HL-60 (cell line): ENCODE measurements at regions not wholly inside any gene's neighbourhood (a gene's known extent, or its start where the extent isn't known, plus 50 kb on each side); places are given as distances from the start of the nearest gene placed in this dataset.

Experiments
- DNase-seq, 2 experiments: peaks; one replicate each; pipeline ENCODE4 v3.0.0-alpha.2; 2010 to 2020; ENCODE audit warnings: low read depth in 1 of 2, low spot score in 1 of 2
- H3K27ac ChIP-seq: fragments of 250-450 bp; sonication (Bioruptor Pico); replicated peaks from 2 replicates; pipeline ENCODE4 v1.5.1; 2020; ENCODE audit warnings: mild to moderate bottlenecking, moderate library complexity
- H3K27me3 ChIP-seq: fragments of 250-450 bp; sonication (Bioruptor Pico); 2 replicates; pipeline ENCODE4 v1.5.1; 2021; ENCODE audit warnings: mild to moderate bottlenecking, moderate library complexity; ENCODE audit not compliant: insufficient read depth, poor library complexity, severe bottlenecking
- H3K4me3 ChIP-seq: replicated peaks from 2 replicates; pipeline ENCODE4 v1.5.1; 2011; ENCODE audit warnings: mild to moderate bottlenecking, control low read depth, low read length; ENCODE audit not compliant: insufficient read depth
- GABPA ChIP-seq: IDR thresholded peaks from 2 replicates; pipeline ENCODE4 v1.6.1; 2012; ENCODE audit warnings: low read depth
- POLR2AphosphoS5 ChIP-seq: IDR thresholded peaks from 2 replicates; pipeline ENCODE4 v1.6.1; 2012; ENCODE audit warnings: low read depth
- REST ChIP-seq: IDR thresholded peaks from 2 replicates; pipeline ENCODE4 v1.6.1; 2012; ENCODE audit warnings: low read depth; ENCODE audit not compliant: insufficient replicate concordance
- SPI1 ChIP-seq: IDR thresholded peaks from 2 replicates; pipeline ENCODE4 v1.6.1; 2012; ENCODE audit warnings: low read depth, mild to moderate bottlenecking, borderline replicate concordance
- TF ChIP-seq, protein P1 (sequence below): IDR thresholded peaks from one replicate; pipeline ENCODE4 v1.5.1; 2011; ENCODE audit warnings: low read length, control low read depth, inconsistent platforms; ENCODE audit not compliant: insufficient read depth

DNA sequence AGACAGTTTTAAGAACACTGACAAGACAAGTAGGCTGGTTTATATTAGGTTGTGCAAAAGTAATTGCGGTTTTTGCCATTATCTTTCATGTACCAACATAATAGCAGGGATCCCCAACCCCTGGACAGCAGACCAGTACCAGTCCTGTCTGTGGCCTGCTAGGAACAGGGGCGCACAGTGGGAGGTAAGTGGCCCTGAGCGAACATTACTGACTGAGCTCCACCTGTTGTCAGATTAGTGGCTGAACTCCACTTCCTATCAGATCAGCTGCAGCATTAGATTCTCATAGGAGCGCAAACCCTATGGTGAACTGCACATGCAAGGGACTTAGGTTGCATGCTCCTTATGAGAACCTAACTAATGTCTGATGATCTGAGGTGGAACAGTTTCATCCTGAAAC is 921.9 kb downstream of the CCDC85A start:
- Histone ChIP-seq H3K4me3 (no peak overlapping the region), H3K27ac (no peak overlapping the region), H3K27me3 (no peaks in the 10 kb centered on the region)
- no peak for TF ChIP-seq GABPA
- DNase-seq = no peak

DNA sequence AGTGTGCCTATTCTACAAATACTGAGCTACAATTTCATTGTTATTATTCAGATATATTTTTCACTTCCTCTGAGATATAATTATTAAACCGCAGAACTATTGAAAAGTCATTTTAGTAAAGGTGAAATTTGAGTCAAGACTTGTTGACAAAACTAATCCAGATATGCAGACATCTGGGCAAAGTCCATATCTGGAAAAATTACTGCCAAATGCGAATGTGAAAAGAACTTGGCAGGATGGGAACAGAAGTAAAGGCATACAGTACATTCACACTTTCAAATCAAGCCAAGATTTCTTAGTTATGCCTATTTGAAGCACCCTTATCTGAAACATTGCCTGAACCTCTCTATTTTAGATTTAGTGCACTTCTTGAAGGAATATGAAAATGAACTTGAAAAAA is 923.6 kb downstream of the CCDC85A start:
- DNase-seq = no peak
- Histone ChIP-seq H3K27me3 (no peaks in the 10 kb centered on the region), H3K27ac (no peak overlapping the region), H3K4me3 (no peak overlapping the region)
- TF ChIP-seq SPI1 (no peak), REST (no peak), POLR2AphosphoS5 (no peak), GABPA (no peak)
- TF ChIP-seq, protein P1, sequence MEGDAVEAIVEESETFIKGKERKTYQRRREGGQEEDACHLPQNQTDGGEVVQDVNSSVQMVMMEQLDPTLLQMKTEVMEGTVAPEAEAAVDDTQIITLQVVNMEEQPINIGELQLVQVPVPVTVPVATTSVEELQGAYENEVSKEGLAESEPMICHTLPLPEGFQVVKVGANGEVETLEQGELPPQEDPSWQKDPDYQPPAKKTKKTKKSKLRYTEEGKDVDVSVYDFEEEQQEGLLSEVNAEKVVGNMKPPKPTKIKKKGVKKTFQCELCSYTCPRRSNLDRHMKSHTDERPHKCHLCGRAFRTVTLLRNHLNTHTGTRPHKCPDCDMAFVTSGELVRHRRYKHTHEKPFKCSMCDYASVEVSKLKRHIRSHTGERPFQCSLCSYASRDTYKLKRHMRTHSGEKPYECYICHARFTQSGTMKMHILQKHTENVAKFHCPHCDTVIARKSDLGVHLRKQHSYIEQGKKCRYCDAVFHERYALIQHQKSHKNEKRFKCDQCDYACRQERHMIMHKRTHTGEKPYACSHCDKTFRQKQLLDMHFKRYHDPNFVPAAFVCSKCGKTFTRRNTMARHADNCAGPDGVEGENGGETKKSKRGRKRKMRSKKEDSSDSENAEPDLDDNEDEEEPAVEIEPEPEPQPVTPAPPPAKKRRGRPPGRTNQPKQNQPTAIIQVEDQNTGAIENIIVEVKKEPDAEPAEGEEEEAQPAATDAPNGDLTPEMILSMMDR = no peak

DNA sequence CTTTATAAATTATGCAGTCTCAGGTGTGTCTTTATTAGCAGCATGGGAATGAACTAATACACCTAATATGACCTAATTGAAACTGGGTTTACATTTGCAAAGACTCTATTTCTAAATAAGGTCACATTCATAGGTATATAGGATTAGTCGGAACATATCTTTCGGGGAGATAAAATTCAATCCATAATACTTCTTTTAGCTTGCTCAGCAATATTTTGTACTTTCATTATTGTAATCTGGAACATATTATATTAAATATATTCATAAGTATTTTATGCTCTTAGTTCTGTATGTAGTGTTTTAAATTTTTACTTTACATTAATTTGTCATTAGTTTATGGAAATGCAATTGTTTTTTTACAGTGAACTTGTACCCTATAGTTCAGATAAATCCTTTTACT is 927.7 kb downstream of the CCDC85A start:
- TF ChIP-seq REST = no peak
- TF ChIP-seq GABPA = no peak
- TF ChIP-seq SPI1 = no peak
- TF ChIP-seq POLR2AphosphoS5 = no peak
- TF ChIP-seq, protein P1 = no peak
- no peak for DNase-seq
- no peaks in the 10 kb centered on the region for H3K27me3 ChIP-seq

GRCh38 chr2:57119141-57119540 is 927.5 kb upstream of the VRK2 start:
- Histone ChIP-seq H3K27ac (no peak overlapping the region), H3K27me3 (no peaks in the 10 kb centered on the region), H3K4me3 (no peak overlapping the region)
- TF ChIP-seq GABPA (no peak), REST (no peak), POLR2AphosphoS5 (no peak), SPI1 (no peak)
- TF ChIP-seq, protein P1 = no peak
- DNase-seq = no peak

More for the DNA sequence above, 927.7 kb downstream of the CCDC85A start:
- H3K27ac ChIP-seq = no peak overlapping the region
- H3K4me3 ChIP-seq = no peak overlapping the region
